RPMI7951 (cell line): ENCODE measurements at regions not wholly inside any gene's neighbourhood (a gene's known extent, or its start where the extent isn't known, plus 50 kb on each side); places are given as distances from the start of the nearest gene placed in this dataset.

Source experiments
- DNase-seq: peaks from one replicate; pipeline ENCODE4 v3.0.0-alpha.2; 2012; ENCODE audit warnings: low read depth

DNA sequence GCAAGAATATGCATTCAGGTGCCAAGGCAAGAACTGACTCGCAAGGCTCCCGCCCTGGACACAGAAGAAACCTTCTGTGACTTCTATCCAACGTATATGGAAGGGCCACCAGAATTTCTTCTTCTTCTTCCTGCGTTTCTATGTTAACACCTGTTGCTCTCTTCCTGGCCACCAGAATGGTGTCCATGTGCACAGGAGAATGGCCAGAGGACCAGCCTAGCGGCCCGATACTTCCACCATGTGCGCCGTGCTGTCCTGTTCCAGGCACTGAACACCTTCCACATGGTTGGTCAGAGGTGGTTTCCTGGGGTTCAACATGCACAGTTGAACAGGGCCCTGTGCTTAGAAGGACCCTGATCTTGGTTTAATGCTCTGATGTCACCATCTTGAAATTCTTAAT, 455.8 kb downstream of the BCL11B start:
- DNase-seq: no peak

DNA sequence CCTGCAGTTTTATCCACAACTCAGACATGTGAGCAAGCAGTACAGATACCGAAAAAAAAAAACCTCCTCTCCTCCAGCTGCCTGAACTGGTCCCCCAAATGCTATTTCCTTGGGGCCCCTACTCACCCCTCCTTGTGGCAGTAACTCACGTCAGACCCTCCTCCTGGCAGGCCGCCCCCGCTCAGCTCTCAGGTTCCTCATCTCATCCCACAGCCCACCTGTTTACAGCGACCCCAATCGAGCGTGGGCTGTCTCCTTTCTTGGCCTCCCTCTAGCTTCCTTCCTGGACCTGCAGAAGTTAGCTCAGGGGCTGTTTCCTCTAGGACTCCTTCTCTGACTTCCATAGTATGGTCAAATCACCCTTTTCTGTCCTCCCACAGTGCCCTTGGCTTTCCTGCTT, 455.3 kb downstream of the BCL11B start:
- DNase-seq: no peak

DNA sequence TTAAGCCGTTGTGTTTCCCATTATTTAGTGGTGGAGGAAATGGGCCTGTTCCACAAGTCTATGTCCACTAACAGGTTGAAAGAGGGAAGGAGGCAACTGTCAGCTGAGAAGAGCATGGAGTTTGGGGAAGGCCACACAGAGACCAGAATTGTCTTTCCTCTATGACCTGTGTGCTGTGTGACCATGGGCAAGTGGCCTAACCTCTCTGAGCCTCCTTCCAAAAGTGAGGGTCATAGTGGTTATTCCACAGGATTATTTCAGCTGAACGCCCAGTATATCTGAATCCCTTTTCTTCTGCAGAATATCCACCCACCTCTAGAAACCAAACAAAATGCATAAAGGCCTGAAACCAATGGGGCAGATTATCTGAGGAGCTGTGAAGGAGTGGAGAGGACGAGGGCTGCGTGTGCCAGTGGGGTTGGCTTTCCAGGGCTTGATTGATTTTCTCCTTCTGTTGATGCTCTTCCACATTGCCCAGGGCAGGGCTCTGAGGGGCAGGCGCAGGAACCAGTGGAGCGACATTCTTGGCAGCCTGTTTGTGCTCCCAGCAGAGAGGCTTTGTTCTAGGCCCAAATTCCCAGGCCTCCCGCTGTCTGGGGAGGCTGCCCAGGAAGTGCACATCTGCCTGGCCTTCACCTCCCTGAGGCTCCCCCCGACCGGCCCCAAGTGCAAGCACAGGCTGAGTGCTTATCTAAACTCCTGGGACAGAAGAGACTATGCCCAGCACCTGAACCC, 452.7 kb downstream of the BCL11B start:
- peak; percentile 43 for DNase-seq

GRCh38 chr14:98819867-98820206, 452.2 kb downstream of the BCL11B start:
- DNase-seq: no peak

DNA sequence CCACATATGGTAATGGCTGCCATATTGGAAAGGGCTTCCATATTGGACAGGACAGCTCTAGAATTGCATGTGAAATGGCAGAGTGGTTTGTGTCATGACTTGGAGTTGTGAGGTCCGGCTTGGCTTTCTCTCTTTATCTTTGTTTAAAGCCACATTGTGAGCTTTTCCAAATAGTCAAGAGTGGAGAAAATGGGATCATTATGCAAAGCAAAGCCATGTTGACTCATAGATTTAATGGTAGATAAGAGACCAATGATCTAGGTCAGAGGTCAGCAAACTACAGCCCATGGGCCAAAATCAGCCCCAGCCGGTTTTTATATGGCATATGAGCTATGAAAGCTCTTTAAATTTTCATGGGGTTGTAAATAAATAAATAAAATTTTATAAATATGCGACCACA, 449.1 kb downstream of the BCL11B start:
- DNase-seq: peak; percentile 88

DNA sequence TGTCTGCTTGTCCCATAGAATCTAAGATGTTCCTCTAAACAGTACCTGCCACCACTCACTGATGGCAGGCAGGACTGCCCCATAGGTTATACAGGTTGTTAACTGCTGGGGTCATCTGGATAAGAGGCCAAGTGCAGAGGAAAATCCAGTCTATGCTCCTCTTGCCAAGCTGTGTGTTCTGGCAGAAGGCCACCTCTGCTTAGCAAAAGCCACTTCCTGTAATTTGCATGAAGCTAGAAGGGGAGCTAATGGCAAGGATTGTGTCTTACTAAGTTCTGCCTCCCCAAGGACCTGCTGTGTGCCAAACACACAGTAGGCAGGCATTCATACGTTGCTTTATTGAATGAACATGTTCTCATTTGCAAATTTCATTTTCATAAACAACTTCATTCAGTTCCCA, 445.4 kb downstream of the BCL11B start:
- DNase-seq: peak; percentile 56

DNA sequence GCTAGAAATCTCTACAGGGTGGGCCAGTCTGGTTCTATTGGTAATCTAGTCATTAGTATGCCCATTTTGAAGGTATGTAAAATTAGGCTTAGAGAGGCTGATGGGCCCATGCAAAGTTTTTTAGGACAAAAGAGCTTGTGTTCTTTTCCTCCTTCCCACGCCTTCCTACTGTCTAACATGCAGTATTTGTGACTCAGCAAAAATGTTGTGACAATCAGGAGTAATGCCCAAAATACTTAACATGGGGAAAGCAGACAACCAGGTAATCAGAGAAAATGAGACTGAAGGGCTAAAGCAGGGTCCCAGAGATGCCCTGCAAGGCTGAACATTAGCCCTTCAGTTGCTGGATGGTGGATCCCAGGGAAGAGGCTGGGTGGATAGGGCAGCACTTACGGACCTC, 437.9 kb downstream of the BCL11B start:
- no peak for DNase-seq

- DNase-seq: no peak
Measured at GRCh38 chr14:98835051-98835824, 436.8 kb downstream of the BCL11B start.

DNA sequence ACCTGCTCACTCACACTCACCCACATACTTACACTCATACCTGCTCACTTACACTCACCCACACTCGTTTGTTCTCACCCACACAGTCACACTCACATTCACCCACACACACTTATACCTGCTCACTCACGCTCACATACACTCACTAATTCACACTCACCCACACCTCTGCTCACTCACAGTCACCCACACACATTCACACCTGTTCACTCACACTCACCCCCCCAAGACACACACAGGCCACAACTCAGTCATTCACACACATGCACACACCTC, 436.2 kb downstream of the BCL11B start:
- no peak for DNase-seq

DNA sequence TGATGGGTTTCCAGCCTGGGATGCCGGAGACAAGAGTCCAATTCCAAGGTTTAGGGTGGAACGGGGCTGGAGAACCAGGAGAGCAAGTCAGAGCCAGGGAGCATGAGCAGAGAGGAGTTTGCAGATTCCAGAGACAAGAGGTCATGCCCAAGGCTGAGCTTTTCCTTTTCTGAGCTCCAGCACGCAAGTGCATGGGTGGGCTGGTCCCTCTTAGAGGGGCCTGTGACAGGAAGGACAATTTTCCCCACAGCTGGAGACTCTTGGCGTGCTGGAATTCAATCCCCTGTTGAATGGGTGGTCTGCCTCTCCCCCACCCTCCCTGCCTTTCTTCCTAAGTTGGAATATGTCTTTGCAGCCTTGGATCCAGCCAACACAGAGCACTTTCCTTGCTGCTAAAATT, 431.9 kb downstream of the BCL11B start:
- DNase-seq: no peak

- DNase-seq: no peak
Measured at GRCh38 chr14:98840511-98840910, 431.5 kb downstream of the BCL11B start.

GRCh38 chr14:98844456-98844855, 427.5 kb downstream of the BCL11B start:
- no peak for DNase-seq

- peak; percentile 68 for DNase-seq
Measured at GRCh38 chr14:98847521-98848468, 424.2 kb downstream of the BCL11B start.

DNA sequence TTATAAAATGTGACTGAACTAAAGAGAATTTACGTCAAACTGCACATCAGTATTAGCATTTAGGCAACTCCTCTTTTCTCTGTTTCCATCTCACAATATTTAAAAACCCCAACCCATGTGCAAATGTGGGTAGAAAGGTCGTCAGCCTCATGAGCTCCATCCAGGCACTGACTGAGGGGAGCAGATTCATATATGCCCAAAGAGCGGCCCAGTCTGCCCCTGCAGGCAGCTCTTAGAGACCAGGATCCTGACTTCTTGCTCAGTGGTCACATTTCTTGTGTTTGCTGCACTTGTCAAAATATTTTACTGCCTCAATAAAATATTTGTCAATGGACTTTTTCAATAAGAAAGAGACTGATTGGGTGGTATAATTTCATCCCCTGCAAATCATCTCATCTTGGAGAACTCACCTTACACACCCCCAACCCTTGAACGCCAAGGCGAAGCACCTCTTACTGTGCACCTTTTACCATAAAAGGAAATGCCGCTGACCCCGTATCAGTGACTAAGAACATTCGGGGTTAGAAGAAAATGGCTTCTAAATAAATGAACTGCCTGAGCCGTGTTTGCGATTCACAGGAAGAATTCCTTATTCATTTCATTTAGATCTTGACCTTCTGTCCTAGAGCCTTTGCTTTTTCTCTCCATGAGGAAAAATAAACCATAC, 418.8 kb downstream of the BCL11B start:
- no peak for DNase-seq

DNA sequence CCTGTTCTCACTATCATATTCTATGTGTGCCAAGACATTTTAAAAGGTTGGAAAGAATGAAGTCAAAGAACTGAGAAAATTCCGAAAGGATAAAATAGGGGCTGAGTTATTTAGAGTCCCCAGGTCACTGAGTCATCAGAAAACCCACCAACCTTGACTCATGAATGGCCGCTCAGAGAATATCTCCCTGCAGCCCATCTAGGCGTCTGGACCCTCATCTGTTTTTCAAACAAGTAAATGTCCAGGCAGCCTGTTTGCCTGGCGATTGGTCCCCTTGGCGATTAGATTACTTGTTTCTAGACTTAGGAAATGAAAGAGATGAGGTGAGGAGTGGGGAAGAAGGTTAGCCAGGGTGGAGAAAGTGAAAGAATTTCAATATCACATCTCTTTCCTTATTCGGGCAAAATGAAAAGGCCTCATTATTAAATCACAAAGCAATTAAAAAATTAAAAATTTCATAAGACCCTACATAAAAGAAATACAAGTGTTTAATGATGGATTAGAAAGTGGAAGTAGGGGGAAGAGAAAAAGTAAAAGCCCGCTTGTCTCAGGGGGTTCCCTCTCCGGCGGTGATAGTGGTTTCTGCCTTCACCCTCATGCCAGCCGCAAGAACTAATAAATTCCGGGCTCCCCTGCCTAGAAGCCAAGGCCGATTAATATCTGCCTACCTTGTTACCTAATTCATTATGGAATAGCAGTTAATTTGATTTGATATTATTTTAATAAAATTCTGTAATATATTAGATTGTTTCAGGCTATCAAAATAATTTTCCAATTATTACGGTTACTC, 415.9 kb downstream of the BCL11B start:
- no peak for DNase-seq

GRCh38 chr14:98858158-98858557, 413.8 kb downstream of the BCL11B start:
- DNase-seq: no peak

DNA sequence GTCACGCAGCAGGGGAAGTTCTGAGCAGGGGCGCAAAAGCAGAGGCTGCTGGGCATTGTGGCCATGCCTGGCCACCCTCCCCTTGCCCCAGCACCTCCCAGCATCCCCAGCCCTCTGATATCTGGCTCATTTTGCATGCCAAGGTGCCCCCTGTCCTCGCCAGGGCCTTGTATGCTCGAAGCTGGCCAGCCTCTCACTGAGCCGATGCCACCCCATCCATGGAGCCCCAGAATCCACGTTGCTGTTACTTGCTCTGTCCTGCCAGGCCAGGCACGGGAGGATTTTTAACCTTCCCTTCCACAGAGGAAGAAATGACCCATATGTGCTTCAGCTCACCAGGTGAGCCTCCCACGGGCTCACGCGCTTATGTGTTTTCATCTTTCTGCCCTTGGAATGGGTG, 413.4 kb downstream of the BCL11B start:
- no peak for DNase-seq

DNA sequence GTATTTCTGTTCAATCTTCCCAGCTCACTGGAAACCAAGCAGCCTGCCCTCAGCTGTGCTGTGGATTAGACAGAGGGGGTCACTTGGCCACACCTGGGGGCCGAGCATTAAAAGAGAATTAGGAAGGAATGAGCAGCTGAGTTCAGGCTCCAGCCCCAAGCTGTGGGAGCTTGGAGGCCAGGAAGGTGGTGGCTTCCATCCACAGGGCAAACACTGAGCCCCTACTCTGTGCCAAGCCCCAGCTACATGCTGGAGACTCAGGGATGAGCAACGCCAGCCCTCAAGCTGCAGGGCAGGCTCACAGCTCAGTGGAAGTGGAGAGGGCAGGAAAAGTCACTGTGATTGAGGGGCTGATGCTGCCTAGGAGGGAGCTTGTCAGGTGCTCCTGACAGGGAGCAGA, 412.7 kb downstream of the BCL11B start:
- DNase-seq: no peak

- no peak for DNase-seq
Measured at GRCh38 chr14:98864211-98864610, 407.8 kb downstream of the BCL11B start.

DNA sequence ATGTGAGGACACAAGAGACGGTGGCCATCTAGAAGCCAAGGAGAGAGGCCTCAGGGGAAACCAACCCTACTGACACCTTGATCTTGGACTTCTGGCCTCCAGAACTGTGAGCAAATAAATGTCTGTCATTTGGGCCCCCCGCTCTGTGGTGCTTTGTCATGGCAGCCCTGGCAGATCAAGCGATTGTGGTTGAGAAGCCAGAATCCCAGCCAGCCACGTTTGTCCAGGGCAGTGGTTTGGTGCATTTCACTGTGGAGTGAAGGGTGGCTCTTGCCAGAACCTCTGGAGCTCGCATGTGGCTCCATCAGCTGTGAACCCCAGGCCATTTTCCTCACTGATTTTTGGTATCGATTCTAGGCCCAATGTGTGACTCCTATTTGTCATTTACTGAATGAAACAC, 404.9 kb downstream of the BCL11B start:
- DNase-seq: no peak

GRCh38 chr14:98867726-98868125, 404.3 kb downstream of the BCL11B start:
- no peak for DNase-seq
